ENCODE measurements at regions not wholly inside any gene's neighbourhood (a gene's known extent, or its start where the extent isn't known, plus 50 kb on each side); places are given as distances from the start of the nearest gene placed in this dataset.
"Not testable (repeated sequence)": the region's sequence is repeated elsewhere in the genome, so short reads cannot be mapped to it uniquely, and the experiment has no call there.

GRCh38 chr2:111239581-111240249 lies 119.0 kb downstream of the BCL2L11 start:
- H3K9me3 Mint-ChIP-seq = peaks cover 7% of the 10 kb centered on the region
- peaks cover 37% of the 10 kb centered on the region for H3K4me1 Mint-ChIP-seq (ENCODE audit: low read depth)
- peak overlapping the region; percentile 95 for H3K27ac Mint-ChIP-seq
- H3K36me3 Mint-ChIP-seq (ENCODE audit: low read depth) = peaks cover 45% of the 10 kb centered on the region
- peaks cover 10% of the 10 kb centered on the region for H3K27me3 Mint-ChIP-seq (ENCODE audit: low read depth)
- H3K4me3 Mint-ChIP-seq = peak overlapping the region; percentile 65

- no peak overlapping the region for H3K27ac Mint-ChIP-seq
- H3K36me3 Mint-ChIP-seq (ENCODE audit: low read depth) = peaks cover 53% of the 10 kb centered on the region
Observed at GRCh38 chr2:111243295-111243694, 122.6 kb downstream of the BCL2L11 start.

GRCh38 chr2:111244864-111245263 lies 124.2 kb downstream of the BCL2L11 start:
- Mint-ChIP-seq H3K27ac (no peak overlapping the region), H3K36me3 (ENCODE audit: low read depth) (peaks cover 45% of the 10 kb centered on the region), H3K4me3 (no peak overlapping the region), H3K27me3 (ENCODE audit: low read depth) (peaks cover 19% of the 10 kb centered on the region), H3K9me3 (peaks cover 7% of the 10 kb centered on the region), H3K4me1 (ENCODE audit: low read depth) (peaks cover 14% of the 10 kb centered on the region)

More at GRCh38 chr2:111243295-111243694, 122.6 kb downstream of the BCL2L11 start:
- no peak overlapping the region for H3K4me3 Mint-ChIP-seq
- peaks cover 30% of the 10 kb centered on the region for H3K4me1 Mint-ChIP-seq (ENCODE audit: low read depth)
- peaks cover 19% of the 10 kb centered on the region for H3K27me3 Mint-ChIP-seq (ENCODE audit: low read depth)
- peaks cover 7% of the 10 kb centered on the region for H3K9me3 Mint-ChIP-seq

- Mint-ChIP-seq H3K9me3 (peaks cover 5% of the 10 kb centered on the region), H3K36me3 (ENCODE audit: low read depth) (peaks cover 41% of the 10 kb centered on the region), H3K27ac (no peak overlapping the region)
Observed at GRCh38 chr2:111246620-111247061, 125.9 kb downstream of the BCL2L11 start.

DNA sequence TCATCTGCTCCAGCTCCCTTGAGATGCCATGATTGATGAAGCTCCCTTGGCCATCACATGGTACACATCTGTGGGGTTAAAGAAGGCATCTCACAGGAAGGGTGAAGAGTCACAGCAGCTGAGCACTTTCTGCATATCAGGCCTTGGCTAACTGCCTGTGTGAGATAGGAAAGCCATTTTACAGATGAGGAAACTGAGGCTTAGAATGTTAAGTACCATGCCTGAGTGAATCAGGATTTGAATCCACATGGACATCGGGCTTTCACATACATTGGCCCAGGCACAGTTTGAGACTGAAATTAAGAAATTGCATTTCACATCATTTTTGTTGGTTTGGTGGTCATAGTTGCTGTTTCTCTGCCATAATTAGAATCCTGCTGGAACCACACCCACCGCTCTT lies 126.8 kb downstream of the BCL2L11 start:
- Mint-ChIP-seq H3K9me3 (peaks cover 14% of the 10 kb centered on the region), H3K4me1 (ENCODE audit: low read depth) (peaks cover 10% of the 10 kb centered on the region), H3K36me3 (ENCODE audit: low read depth) (peaks cover 49% of the 10 kb centered on the region), H3K4me3 (no peak overlapping the region), H3K27me3 (ENCODE audit: low read depth) (peaks cover 12% of the 10 kb centered on the region), H3K27ac (no peak overlapping the region)

More at GRCh38 chr2:111246620-111247061, 125.9 kb downstream of the BCL2L11 start:
- peaks cover 12% of the 10 kb centered on the region for H3K27me3 Mint-ChIP-seq (ENCODE audit: low read depth)
- no peak overlapping the region for H3K4me3 Mint-ChIP-seq
- H3K4me1 Mint-ChIP-seq (ENCODE audit: low read depth) = peaks cover 9% of the 10 kb centered on the region

GRCh38 chr2:111249806-111250205 lies 129.1 kb downstream of the BCL2L11 start:
- H3K27me3 Mint-ChIP-seq (ENCODE audit: low read depth) = peaks cover 8% of the 10 kb centered on the region
- H3K27ac Mint-ChIP-seq = no peak overlapping the region
- peaks cover 15% of the 10 kb centered on the region for H3K4me1 Mint-ChIP-seq (ENCODE audit: low read depth)

DNA sequence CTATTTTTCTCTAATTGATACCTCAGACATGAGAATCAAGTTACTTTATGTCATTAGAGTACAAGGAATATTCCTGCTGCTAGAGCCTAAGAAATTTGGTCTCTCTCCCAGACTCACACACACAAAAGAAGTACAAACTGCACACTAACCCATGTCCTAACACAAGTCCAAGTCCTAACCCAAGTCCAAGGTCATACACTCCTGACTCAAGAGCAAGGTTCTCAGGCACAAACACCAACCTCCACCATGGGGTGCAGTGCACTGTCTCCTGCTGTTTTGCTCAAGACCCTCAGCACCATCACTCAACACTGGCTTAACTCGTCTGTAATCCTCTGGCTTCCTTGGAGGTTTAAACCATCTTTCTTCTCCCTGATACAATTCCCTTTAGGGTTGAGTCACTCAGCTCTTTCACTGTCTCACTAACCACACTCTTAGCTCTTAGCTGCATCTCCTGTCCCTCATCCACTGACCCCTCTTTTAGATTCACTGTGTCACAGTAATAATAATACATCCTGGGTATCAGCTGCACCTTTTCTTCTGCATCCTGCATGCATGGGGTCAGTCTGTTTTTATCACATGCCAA lies 129.8 kb downstream of the BCL2L11 start:
- peaks cover 12% of the 10 kb centered on the region for H3K4me1 Mint-ChIP-seq (ENCODE audit: low read depth)
- peaks cover 18% of the 10 kb centered on the region for H3K9me3 Mint-ChIP-seq
- H3K36me3 Mint-ChIP-seq (ENCODE audit: low read depth) = peaks cover 43% of the 10 kb centered on the region
- H3K4me3 Mint-ChIP-seq = no peak overlapping the region
- peaks cover 2% of the 10 kb centered on the region for H3K27me3 Mint-ChIP-seq (ENCODE audit: low read depth)
- peak overlapping the region; percentile 37 for H3K27ac Mint-ChIP-seq

More at GRCh38 chr2:111249806-111250205, 129.1 kb downstream of the BCL2L11 start:
- peaks cover 18% of the 10 kb centered on the region for H3K9me3 Mint-ChIP-seq
- H3K4me3 Mint-ChIP-seq = no peak overlapping the region
- H3K36me3 Mint-ChIP-seq (ENCODE audit: low read depth) = peaks cover 47% of the 10 kb centered on the region

DNA sequence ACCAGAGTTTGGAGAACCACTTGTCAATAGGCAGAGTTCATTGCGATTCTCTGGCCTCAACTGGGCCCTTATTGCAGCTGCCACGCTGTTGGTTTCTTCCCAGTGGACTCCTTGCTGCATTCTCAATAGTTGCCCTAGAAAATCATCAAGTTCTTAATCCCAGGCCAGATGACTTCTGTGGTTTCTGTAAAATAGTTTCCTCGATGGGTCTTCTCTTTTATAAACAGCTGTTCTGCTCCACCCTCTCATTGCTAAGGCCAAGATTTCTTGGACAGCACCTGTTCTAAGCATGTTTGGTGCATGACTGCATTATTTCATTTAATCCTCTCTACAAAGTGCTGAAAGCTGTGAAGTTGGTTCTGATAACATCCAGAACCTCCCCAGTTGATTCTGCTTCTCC lies 131.0 kb downstream of the BCL2L11 start:
- H3K4me3 Mint-ChIP-seq = no peak overlapping the region
- H3K9me3 Mint-ChIP-seq = peaks cover 18% of the 10 kb centered on the region
- peaks cover 34% of the 10 kb centered on the region for H3K36me3 Mint-ChIP-seq (ENCODE audit: low read depth)
- H3K27me3 Mint-ChIP-seq (ENCODE audit: low read depth) = no peaks in the 10 kb centered on the region
- H3K27ac Mint-ChIP-seq = peak overlapping the region; percentile 74
- H3K4me1 Mint-ChIP-seq (ENCODE audit: low read depth) = peaks cover 10% of the 10 kb centered on the region

- Mint-ChIP-seq H3K4me3 (no peak overlapping the region), H3K27me3 (ENCODE audit: low read depth) (no peaks in the 10 kb centered on the region), H3K9me3 (peaks cover 18% of the 10 kb centered on the region), H3K27ac (peak overlapping the region; percentile 17), H3K4me1 (ENCODE audit: low read depth) (peaks cover 10% of the 10 kb centered on the region), H3K36me3 (ENCODE audit: low read depth) (peaks cover 27% of the 10 kb centered on the region)
Observed at GRCh38 chr2:111252436-111252835, 131.7 kb downstream of the BCL2L11 start.

- H3K9me3 Mint-ChIP-seq = peaks cover 18% of the 10 kb centered on the region
- not testable (repeated sequence) for H3K27me3 Mint-ChIP-seq (ENCODE audit: low read depth); H3K27ac Mint-ChIP-seq; H3K4me3 Mint-ChIP-seq
- H3K36me3 Mint-ChIP-seq (ENCODE audit: low read depth) = peaks cover 26% of the 10 kb centered on the region
- H3K4me1 Mint-ChIP-seq (ENCODE audit: low read depth) = peaks cover 14% of the 10 kb centered on the region
Observed at GRCh38 chr2:111254916-111255315, 134.2 kb downstream of the BCL2L11 start.

DNA sequence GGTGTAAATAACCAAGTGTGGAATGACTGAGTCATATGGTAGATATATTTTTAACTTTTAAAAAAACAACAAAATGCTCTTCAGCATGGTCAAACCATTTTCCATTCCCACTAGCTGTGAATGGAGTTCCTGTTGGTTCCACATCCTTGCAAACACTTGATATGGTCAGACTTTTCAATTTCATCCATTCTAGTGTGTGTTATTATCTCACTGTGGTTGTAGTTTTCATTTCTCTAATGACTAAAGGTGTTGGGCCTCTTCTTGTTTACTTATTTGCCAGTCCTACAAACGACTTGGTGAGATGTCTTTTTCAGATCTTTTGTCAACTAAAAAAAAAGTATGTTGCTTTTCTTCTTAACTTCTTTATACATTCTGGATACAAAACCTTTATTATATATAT lies 135.9 kb downstream of the BCL2L11 start:
- H3K27ac Mint-ChIP-seq; H3K27me3 Mint-ChIP-seq (ENCODE audit: low read depth); H3K4me3 Mint-ChIP-seq: not testable (repeated sequence)
- Mint-ChIP-seq H3K9me3 (peaks cover 13% of the 10 kb centered on the region), H3K4me1 (ENCODE audit: low read depth) (peaks cover 11% of the 10 kb centered on the region), H3K36me3 (ENCODE audit: low read depth) (peaks cover 20% of the 10 kb centered on the region)

- not testable (repeated sequence) for H3K4me3 Mint-ChIP-seq; H3K9me3 Mint-ChIP-seq; H3K4me1 Mint-ChIP-seq (ENCODE audit: low read depth); H3K27me3 Mint-ChIP-seq (ENCODE audit: low read depth); H3K27ac Mint-ChIP-seq
- peaks cover 10% of the 10 kb centered on the region for H3K36me3 Mint-ChIP-seq (ENCODE audit: low read depth)
Observed at GRCh38 chr2:111257607-111258006, 136.9 kb downstream of the BCL2L11 start.

DNA sequence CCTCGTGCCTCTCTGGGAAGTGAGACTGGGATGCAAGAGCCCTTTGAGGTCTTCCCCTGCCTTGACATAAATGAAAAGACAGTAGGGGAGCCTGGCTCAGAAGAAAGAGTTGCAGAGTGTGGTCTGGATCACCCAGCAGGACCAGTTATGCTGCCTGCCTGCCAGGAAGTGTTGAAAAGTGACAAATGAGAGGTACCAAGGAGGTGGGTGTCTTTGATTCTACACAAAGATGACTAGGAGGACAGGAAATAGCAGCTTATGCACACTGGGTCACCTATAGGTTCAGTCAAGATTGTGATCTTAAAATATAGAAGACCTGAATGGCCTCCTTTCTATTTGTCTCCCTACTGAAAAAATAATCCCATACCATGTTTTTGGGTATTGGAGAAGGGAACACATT lies 137.6 kb downstream of the BCL2L11 start:
- not testable (repeated sequence) for H3K36me3 Mint-ChIP-seq (ENCODE audit: low read depth); H3K27ac Mint-ChIP-seq; H3K9me3 Mint-ChIP-seq; H3K4me1 Mint-ChIP-seq (ENCODE audit: low read depth); H3K27me3 Mint-ChIP-seq (ENCODE audit: low read depth)
- H3K4me3 Mint-ChIP-seq = peak overlapping the region; percentile 25

DNA sequence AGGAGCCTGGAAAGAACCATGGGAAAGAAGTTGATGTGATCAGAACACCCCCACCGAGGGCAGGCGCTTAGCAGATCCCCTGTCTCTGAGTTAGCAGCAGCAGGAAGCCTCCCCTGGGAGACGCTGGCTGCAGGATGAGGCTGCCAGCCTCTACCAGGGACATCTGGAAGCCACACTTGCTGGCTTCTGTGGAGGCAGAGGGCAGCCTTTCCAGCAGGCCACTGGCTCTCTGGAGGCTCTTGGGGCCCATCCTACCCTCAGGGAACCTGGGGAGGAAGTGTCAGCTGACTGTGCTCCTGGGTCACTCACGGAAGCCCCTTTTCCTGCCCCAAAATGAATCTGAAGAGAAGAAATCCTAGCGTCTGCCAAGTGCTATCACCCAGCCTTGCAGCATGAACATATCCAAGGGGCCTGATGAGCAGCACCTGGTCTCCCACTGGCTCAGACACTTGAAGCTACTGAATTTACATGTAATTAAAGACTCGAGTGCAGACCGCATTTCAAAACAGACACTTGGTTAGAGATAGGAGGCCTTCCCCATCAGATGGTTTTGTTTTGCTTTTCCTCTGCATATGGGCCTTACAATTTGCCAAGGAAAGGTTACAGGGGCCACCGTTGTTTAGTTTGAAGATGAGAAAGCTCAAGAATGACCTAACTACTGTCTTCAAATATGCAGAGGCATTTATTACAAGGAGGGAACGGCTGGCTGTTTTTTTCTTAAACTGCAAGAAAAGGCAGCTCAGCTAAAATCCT lies 142.1 kb downstream of the BCL2L11 start:
- not testable (repeated sequence) for H3K4me1 Mint-ChIP-seq (ENCODE audit: low read depth); H3K27me3 Mint-ChIP-seq (ENCODE audit: low read depth); H3K4me3 Mint-ChIP-seq; H3K27ac Mint-ChIP-seq; H3K9me3 Mint-ChIP-seq
- H3K36me3 Mint-ChIP-seq (ENCODE audit: low read depth) = peaks cover 10% of the 10 kb centered on the region

All from T-helper 1 cell treated with Interleukin-12 subunit alpha and Interleukin-12 subunit beta and Interleukin-4 antibody, amounts not matched to agents 30 μg/mL and 1 μg/mL, for 36 hours (primary cell).